Hepatocyte (in vitro differentiated cells): ENCODE measurements at regions not wholly inside any gene's neighbourhood (a gene's known extent, or its start where the extent isn't known, plus 50 kb on each side); places are given as distances from the start of the nearest gene placed in this dataset.

ENCODE experiments used
- DNase-seq: peaks from one replicate; pipeline ENCODE4 v3.0.0-alpha.2; 2016; ENCODE audit warnings: low spot score
- H2AFZ ChIP-seq: fragments of 200-600 bp; sonication (generic); 2 replicates; pipeline ENCODE4 v1.6.0; 2016; ENCODE audit warnings: antibody characterized with exemption, mild to moderate bottlenecking
- H3K27ac ChIP-seq: fragments of 200-600 bp; sonication (generic); 2 replicates; pipeline ENCODE4 v1.5.1; 2016; ENCODE audit warnings: mild to moderate bottlenecking
- H3K27me3 ChIP-seq: fragments of 200-600 bp; sonication (generic); 2 replicates; pipeline ENCODE4 v1.6.1; 2016
- H3K36me3 ChIP-seq: fragments of 200-600 bp; sonication (generic); replicated peaks from 2 replicates; pipeline ENCODE4 v1.5.1; 2016; ENCODE audit warnings: low read depth; ENCODE audit not compliant: insufficient read depth
- H3K4me1 ChIP-seq: fragments of 200-600 bp; sonication (generic); 2 replicates; pipeline ENCODE4 v1.5.1; 2016; ENCODE audit warnings: mild to moderate bottlenecking, moderate library complexity; ENCODE audit not compliant: insufficient read depth
- H3K4me2 ChIP-seq: fragments of 200-600 bp; sonication (generic); 2 replicates; pipeline ENCODE4 v1.6.0; 2016
- H3K4me3 ChIP-seq: fragments of 200-600 bp; sonication (generic); 2 replicates; pipeline ENCODE4 v1.5.1; 2016; ENCODE audit warnings: mild to moderate bottlenecking
- H3K79me2 ChIP-seq: fragments of 200-600 bp; sonication (generic); 2 replicates; pipeline ENCODE4 v1.6.0; 2017; ENCODE audit warnings: mild to moderate bottlenecking
- H3K9me2 ChIP-seq: fragments of 200-600 bp; sonication (generic); replicated peaks from 2 replicates; pipeline ENCODE4 v1.6.0; 2017; ENCODE audit warnings: mild to moderate bottlenecking; ENCODE audit not compliant: insufficient read depth
- H3K9me3 ChIP-seq: fragments of 200-600 bp; sonication (generic); 2 replicates; pipeline ENCODE4 v1.5.1; 2016; ENCODE audit warnings: low read depth, mild to moderate bottlenecking
- H4K20me1 ChIP-seq: fragments of 200-600 bp; sonication (generic); 2 replicates; pipeline ENCODE4 v1.6.0; 2016; ENCODE audit warnings: mild to moderate bottlenecking; ENCODE audit not compliant: insufficient read depth, poor library complexity, severe bottlenecking
- CTCF ChIP-seq: fragments of 200-600 bp; sonication (generic); IDR thresholded peaks from 2 replicates; pipeline ENCODE4 v1.5.1; 2016; ENCODE audit warnings: antibody characterized with exemption, mild to moderate bottlenecking; ENCODE audit not compliant: poor library complexity
- EZH2 ChIP-seq: fragments of 200-600 bp; sonication (generic); IDR thresholded peaks from 2 replicates; pipeline ENCODE4 v1.6.1; 2016; ENCODE audit warnings: antibody characterized with exemption, mild to moderate bottlenecking, borderline replicate concordance
- EZH2phosphoT487 ChIP-seq: fragments of 200-600 bp; sonication (generic); IDR thresholded peaks from one replicate; pipeline ENCODE4 v1.6.1; 2018; ENCODE audit warnings: antibody characterized with exemption, mild to moderate bottlenecking, low read depth, moderate library complexity; ENCODE audit not compliant: unreplicated experiment, severe bottlenecking
- WGBS: methylation state at CpG from one replicate; pipeline ENCODE4 v1.1.6; 2016; ENCODE audit warnings: low lambda C conversion rate; ENCODE audit errors: missing lambda C conversion rate; 5-methylcytosine and 5-hydroxymethylcytosine counted together

GRCh38 chrX:42602566-42602965 lies 175.4 kb downstream of the PPP1R2C start:
- peak; percentile 10 for DNase-seq
- H3K4me2 ChIP-seq = no peak overlapping the region
- H3K9me2 ChIP-seq = no peaks in the 10 kb centered on the region
- no peak overlapping the region for H3K4me3 ChIP-seq
- H3K27ac ChIP-seq = peak overlapping the region; percentile 10
- TF ChIP-seq EZH2 = no peak
- H3K27me3 ChIP-seq = no peaks in the 10 kb centered on the region
- no peaks in the 10 kb centered on the region for H3K79me2 ChIP-seq
- H2AFZ ChIP-seq = no peak overlapping the region
- H3K36me3 ChIP-seq = no peaks in the 10 kb centered on the region
- no peaks in the 10 kb centered on the region for H3K4me1 ChIP-seq
- H3K9me3 ChIP-seq = no peaks in the 10 kb centered on the region
- whole genome bisulfite sequencing = 87% methylated on average over 1 of the region's 1 CpG
- no peaks in the 10 kb centered on the region for H4K20me1 ChIP-seq

GRCh38 chrX:42602136-42602535 lies 175.8 kb downstream of the PPP1R2C start:
- H3K4me2 ChIP-seq = no peak overlapping the region
- no peaks in the 10 kb centered on the region for H3K36me3 ChIP-seq
- H3K4me3 ChIP-seq = no peak overlapping the region
- no peaks in the 10 kb centered on the region for H3K9me2 ChIP-seq
- no peak for DNase-seq
- WGBS = 65% methylated on average over 3 of the region's 3 CpGs
- H3K27me3 ChIP-seq = no peaks in the 10 kb centered on the region
- no peaks in the 10 kb centered on the region for H4K20me1 ChIP-seq
- H3K79me2 ChIP-seq = no peaks in the 10 kb centered on the region
- H3K27ac ChIP-seq = peak overlapping the region; percentile 10
- no peaks in the 10 kb centered on the region for H3K4me1 ChIP-seq
- TF ChIP-seq EZH2 (no peak), EZH2phosphoT487 (no peak), CTCF (no peak)
- no peaks in the 10 kb centered on the region for H3K9me3 ChIP-seq
- no peak overlapping the region for H2AFZ ChIP-seq

GRCh38 chrX:42597481-42597880 lies 180.5 kb downstream of the PPP1R2C start:
- H3K4me3 ChIP-seq = no peak overlapping the region
- no peak overlapping the region for H3K4me2 ChIP-seq
- H2AFZ ChIP-seq = no peak overlapping the region
- no peaks in the 10 kb centered on the region for H3K79me2 ChIP-seq
- no peaks in the 10 kb centered on the region for H3K27me3 ChIP-seq
- H3K27ac ChIP-seq = no peak overlapping the region
- TF ChIP-seq EZH2phosphoT487 (no peak), EZH2 (no peak), CTCF (no peak)
- no peak for DNase-seq
- 86% methylated on average over 4 of the region's 4 CpGs for WGBS
- no peaks in the 10 kb centered on the region for H3K9me3 ChIP-seq
- H3K36me3 ChIP-seq = no peaks in the 10 kb centered on the region
- no peaks in the 10 kb centered on the region for H4K20me1 ChIP-seq
- H3K4me1 ChIP-seq = no peaks in the 10 kb centered on the region
- H3K9me2 ChIP-seq = no peaks in the 10 kb centered on the region

GRCh38 chrX:42585842-42586621 lies 191.9 kb downstream of the PPP1R2C start:
- Histone ChIP-seq H3K4me2 (no peak overlapping the region), H3K27me3 (no peaks in the 10 kb centered on the region), H3K9me3 (no peaks in the 10 kb centered on the region), H3K9me2 (no peaks in the 10 kb centered on the region), H4K20me1 (no peaks in the 10 kb centered on the region), H3K27ac (no peak overlapping the region), H2AFZ (no peak overlapping the region), H3K79me2 (no peaks in the 10 kb centered on the region), H3K4me3 (no peak overlapping the region), H3K36me3 (no peaks in the 10 kb centered on the region), H3K4me1 (no peaks in the 10 kb centered on the region)
- no peak for DNase-seq
- 69% methylated on average over 2 of the region's 2 CpGs for WGBS
- TF ChIP-seq CTCF = no peak
- TF ChIP-seq EZH2 = no peak
- TF ChIP-seq EZH2phosphoT487 = no peak
